ENCODE measurements at regions not wholly inside any gene's neighbourhood (a gene's known extent, or its start where the extent isn't known, plus 50 kb on each side); places are given as distances from the start of the nearest gene placed in this dataset.

- no peak for TF ChIP-seq POLR2AphosphoS5 (IDR thresholded peaks at IDR 0.05)
- TF ChIP-seq POLR2A (IDR thresholded peaks at IDR 0.05): no peak
- no peak for TF ChIP-seq CTCF (IDR thresholded peaks at IDR 0.05)
Observed at GRCh38 chr6:160911949-160912348, 79.6 kb upstream of the MAP3K4 start.

Data from suprapubic skin (tissue), 4 donors.